GM12878 (cell line): ENCODE measurements at regions not wholly inside any gene's neighbourhood (a gene's known extent, or its start where the extent isn't known, plus 50 kb on each side); places are given as distances from the start of the nearest gene placed in this dataset.

Source experiments
- ATAC-seq: fragments of 200-7000 bp; cut with Tn5 transposase; 3 replicates; pipeline ENCODE4 v1.9.1; 2020; ENCODE audit warnings: mild to moderate bottlenecking, moderate library complexity
- BruUV-seq: library from RNA; stranded (reverse); fragments of 400-500 nt; replicated peaks from 2 replicates; lab custom pipeline; 2021; lab: Mats Ljungman, UMichigan
- CTCF ChIA-PET: fragments of 300-600 bp; sonication (Branson Sonifier 250); formaldehyde crosslinking; extraction: SDS; loops from one replicate; lab custom pipeline; 2021; ENCODE audit warnings: inconsistent platforms; lab: Yijun Ruan, JAX
- POLR2A ChIA-PET: fragments of 350-600 bp; formaldehyde crosslinking; extraction: SDS; loops from one replicate; lab custom pipeline; 2021; ENCODE audit warnings: inconsistent platforms; lab: Charles Lee
- RAD21 ChIA-PET: fragments of 300-600 bp; sonication (Branson Sonifier 250); formaldehyde crosslinking; loops from one replicate; lab custom pipeline; 2023; ENCODE audit warnings: antibody characterized with exemption; ENCODE audit not compliant: unreplicated experiment; lab: Charles Lee
- SMC1A ChIA-PET: fragments of 300-600 bp; sonication (Branson Sonifier 250); formaldehyde crosslinking; loops from one replicate; lab custom pipeline; 2023; ENCODE audit not compliant: unreplicated experiment, uncharacterized antibody; lab: Charles Lee
- DNase-seq: peaks from one replicate; pipeline ENCODE4 v3.0.0-alpha.2; 2011; ENCODE audit warnings: low read depth, low spot score
- FAIRE-seq: peaks from 3 replicates; lab custom pipeline; 2011; peaks lifted over from hg19 to GRCh38; lab: Jason Lieb, UNC
- H2AFZ ChIP-seq: 2 replicates; pipeline ENCODE4 v1.6.0; 2011; ENCODE audit warnings: low read depth, low read length, control low read depth; ENCODE audit not compliant: control insufficient read depth
- H3K27ac ChIP-seq: 2 replicates; pipeline ENCODE4 v1.5.1; 2011; ENCODE audit warnings: control low read depth; ENCODE audit not compliant: control insufficient read depth, insufficient read depth
- H3K27me3 ChIP-seq, 2 experiments: replicated peaks in 1 of 2; 2 replicates each; pipeline versions ENCODE4 v1.6.0 to v1.6.1; 2011; ENCODE audit warnings: low read length in 1 of 2; ENCODE audit not compliant: control insufficient read depth in 2 of 2, insufficient read depth in 2 of 2
- H3K36me3 ChIP-seq, 2 experiments: 2 replicates each; pipeline ENCODE4 v1.5.1; 2011; ENCODE audit warnings: low read length in 1 of 2; ENCODE audit not compliant: control insufficient read depth in 2 of 2, insufficient read depth in 2 of 2
- H3K4me1 ChIP-seq: 2 replicates; pipeline ENCODE4 v1.6.1; 2011; ENCODE audit warnings: mild to moderate bottlenecking, low read length, moderate library complexity, mixed read lengths; ENCODE audit not compliant: control insufficient read depth, insufficient read depth
- H3K4me2 ChIP-seq: 2 replicates; pipeline ENCODE4 v1.6.0; 2011; ENCODE audit warnings: control low read depth; ENCODE audit not compliant: control insufficient read depth, insufficient read depth
- H3K4me3 ChIP-seq: fragments of 200-600 bp; sonication (generic); 2 replicates; pipeline ENCODE4 v1.5.1; 2016
- H3K79me2 ChIP-seq: 2 replicates; pipeline ENCODE4 v1.6.0; 2011; ENCODE audit warnings: low read length; ENCODE audit not compliant: control insufficient read depth, insufficient read depth
- H3K9ac ChIP-seq: 2 replicates; pipeline ENCODE4 v1.8.0; 2011; ENCODE audit warnings: low read length, control low read depth, mixed read lengths; ENCODE audit not compliant: control insufficient read depth, insufficient read depth
- H3K9me3 ChIP-seq: replicated peaks from 3 replicates; pipeline ENCODE4 v1.5.1; 2011; ENCODE audit warnings: mild to moderate bottlenecking, low read length; ENCODE audit not compliant: control insufficient read depth, insufficient read depth
- H4K20me1 ChIP-seq: 2 replicates; pipeline ENCODE4 v1.6.0; 2011; ENCODE audit not compliant: control insufficient read depth, insufficient read depth
- CEBPZ ChIP-seq: fragments of 150-350 bp; IDR thresholded peaks from 2 replicates; pipeline ENCODE4 v1.6.1; 2016; ENCODE audit warnings: low read depth, low read length
- CREB1 ChIP-seq: IDR thresholded peaks from 2 replicates; pipeline ENCODE4 v1.6.1; 2012; ENCODE audit warnings: low read depth, mild to moderate bottlenecking, inconsistent platforms
- CTCF ChIP-seq, 3 experiments: IDR thresholded peaks in 2 of 3; conservative IDR thresholded peaks in 1 of 3; 2 replicates each; pipeline ENCODE4 v1.5.1; 2011; ENCODE audit warnings: low read depth in 3 of 3, low read length in 3 of 3, mild to moderate bottlenecking in 3 of 3, control low read depth in 2 of 3, moderate library complexity in 2 of 3, inconsistent platforms in 1 of 3, mixed read lengths in 1 of 3; ENCODE audit not compliant: control insufficient read depth in 2 of 3, insufficient read depth in 1 of 3; ENCODE audit errors: extremely low read depth in 1 of 3
- LARP7 ChIP-seq: fragments of 450-650 bp; IDR thresholded peaks from 2 replicates; pipeline ENCODE4 v1.6.1; 2017; ENCODE audit warnings: mild to moderate bottlenecking
- NBN ChIP-seq: fragments of 450-650 bp; IDR thresholded peaks from 2 replicates; pipeline ENCODE4 v1.6.1; 2016
- NFYB ChIP-seq: IDR thresholded peaks from 2 replicates; pipeline ENCODE4 v1.6.1; 2011; ENCODE audit warnings: low read depth, mild to moderate bottlenecking, low read length, improper control_type of control experiment, moderate library complexity; ENCODE audit not compliant: insufficient read depth
- NKRF ChIP-seq: fragments of 450-650 bp; conservative IDR thresholded peaks from 2 replicates; pipeline ENCODE4 v1.6.1; 2017; ENCODE audit warnings: mild to moderate bottlenecking, moderate library complexity
- NR2C2 ChIP-seq: IDR thresholded peaks from 2 replicates; pipeline ENCODE4 v1.6.1; 2011; ENCODE audit warnings: borderline replicate concordance, low read depth; ENCODE audit not compliant: control insufficient read depth, insufficient read length
- PAX8 ChIP-seq: fragments of 450-650 bp; IDR thresholded peaks from 2 replicates; pipeline ENCODE4 v1.6.1; 2017; ENCODE audit warnings: mild to moderate bottlenecking, moderate library complexity
- POU2F2 ChIP-seq: IDR thresholded peaks from 3 replicates; pipeline ENCODE4 v1.6.1; 2011; ENCODE audit warnings: low read depth, mild to moderate bottlenecking, low read length, borderline replicate concordance
- RAD51 ChIP-seq: fragments of 450-650 bp; IDR thresholded peaks from 2 replicates; pipeline ENCODE4 v1.6.1; 2016; ENCODE audit warnings: moderate library complexity, mild to moderate bottlenecking, inconsistent platforms
- RB1 ChIP-seq: fragments of 450-650 bp; formaldehyde crosslinking; IDR thresholded peaks from 2 replicates; pipeline ENCODE4 v1.6.1; 2017; ENCODE audit warnings: mild to moderate bottlenecking, borderline replicate concordance
- RFX5 ChIP-seq: IDR thresholded peaks from 2 replicates; pipeline ENCODE4 v1.6.1; 2011; ENCODE audit warnings: low read depth, low read length, improper control_type of control experiment
- TAF1 ChIP-seq: IDR thresholded peaks from 2 replicates; pipeline ENCODE4 v1.6.1; 2011; ENCODE audit warnings: mild to moderate bottlenecking, low read depth, low read length, borderline replicate concordance
- TARDBP ChIP-seq: IDR thresholded peaks from 2 replicates; pipeline ENCODE4 v1.6.1; 2016; ENCODE audit warnings: borderline replicate concordance
- TCF12 ChIP-seq: IDR thresholded peaks from 2 replicates; pipeline ENCODE4 v1.6.1; 2011; ENCODE audit warnings: low read depth, mild to moderate bottlenecking, low read length
- WRNIP1 ChIP-seq: IDR thresholded peaks from 2 replicates; pipeline ENCODE4 v1.6.1; 2011; ENCODE audit warnings: low read depth, low read length, improper control_type of control experiment, borderline replicate concordance
- WGBS: methylation state at CpG from one replicate; pipeline ENCODE4 v1.1.6; 2016; ENCODE audit warnings: low lambda C conversion rate; ENCODE audit not compliant: insufficient replicate concordance, insufficient coverage; ENCODE audit errors: missing lambda C conversion rate; 5-methylcytosine and 5-hydroxymethylcytosine counted together
- in situ Hi-C: fragments of 300-500 bp; cut with MboI; formaldehyde crosslinking; loops from 9 replicates; pipeline ENCODE4 v1.14.3; 2018; ENCODE audit warnings: mixed read lengths
- intact Hi-C: fragments of 100-400 bp; cut with micrococcal nuclease; formaldehyde crosslinking; loops from one replicate; pipeline ENCODE4 v1.14.2; 2022; ENCODE audit not compliant: unreplicated experiment

- Histone ChIP-seq H3K27me3 (no peaks in the 10 kb centered on the region), H3K9ac (no peak overlapping the region), H3K4me2 (no peak overlapping the region), H3K9me3 (no peaks in the 10 kb centered on the region; the same call in 2 of the 3 replicates), H3K4me3 (no peak overlapping the region), H3K79me2 (no peaks in the 10 kb centered on the region), H3K27ac (no peak overlapping the region), H2AFZ (no peak overlapping the region), H4K20me1 (no peaks in the 10 kb centered on the region), H3K4me1 (peaks cover 9% of the 10 kb centered on the region), H3K36me3 (no peaks in the 10 kb centered on the region)
- ATAC-seq (no peak), FAIRE-seq (no peak), DNase-seq (no peak)
- no TSS peak for BruUV-seq
- POLR2A ChIA-PET: no interaction called here
- CTCF ChIA-PET: no interaction called here
- RAD21 ChIA-PET: no interaction called here
- in situ Hi-C loops: no loop called here
- WGBS: 78% methylated on average over 6 of the region's 6 CpGs
- SMC1A ChIA-PET: interaction anchor here (1.3 kb wide), 1 partner anchor 428 kb away, joined by 3 read pairs; no protein-coding TSS in a partner anchor
- intact Hi-C loops: no loop called here
- TF ChIP-seq CREB1: no peak
- TF ChIP-seq POU2F2: no peak
- no peak for TF ChIP-seq LARP7
- TF ChIP-seq RB1: no peak
- no peak for TF ChIP-seq CEBPZ
- TF ChIP-seq NFYB: no peak
- no peak for TF ChIP-seq CTCF (IDR thresholded peaks at IDR 0.05 in 2 of 3, conservative IDR thresholded peaks at IDR 0.05 in 1 of 3; ENCODE audit: control insufficient read depth in 2 of 3, extremely low read depth in 1 of 3, insufficient read depth in 1 of 3, low read depth in 3 of 3, low read length in 3 of 3)
- no peak for TF ChIP-seq RAD51
- TF ChIP-seq TCF12: no peak
- TF ChIP-seq NR2C2: no peak
- no peak for TF ChIP-seq RFX5
- no peak for TF ChIP-seq TAF1
- no peak for TF ChIP-seq WRNIP1
- no peak for TF ChIP-seq NKRF
- TF ChIP-seq PAX8: no peak
- no peak for TF ChIP-seq TARDBP
- TF ChIP-seq NBN: no peak
Observed at GRCh38 chr13:48154671-48155070, 59.8 kb upstream of the MED4 start.
